K562 (cell line): ENCODE measurements at regions not wholly inside any gene's neighbourhood (a gene's known extent, or its start where the extent isn't known, plus 50 kb on each side); places are given as distances from the start of the nearest gene placed in this dataset.

ENCODE experiments used
- ATAC-seq: fragments of 200-7000 bp; cut with Tn5 transposase; 3 replicates; pipeline ENCODE4 v1.9.1; 2020; ENCODE audit warnings: moderate library complexity
- BruUV-seq: library from RNA; stranded (reverse); fragments of 400-500 nt; replicated peaks from 2 replicates; lab custom pipeline; 2021; lab: Mats Ljungman, UMichigan
- CTCF ChIA-PET: fragments of 300-600 bp; formaldehyde crosslinking; extraction: SDS; loops from one replicate; lab custom pipeline; 2021; ENCODE audit warnings: low intra/inter-chr PET ratio; lab: Yijun Ruan, JAX
- POLR2A ChIA-PET: fragments of 300-600, 350-650 bp; sonication (Branson Sonifier 250); formaldehyde crosslinking; extraction: SDS; loops from one replicate; lab custom pipeline; 2021; ENCODE audit warnings: antibody characterized with exemption, inconsistent platforms; lab: Yijun Ruan, JAX
- DNase-seq, 4 experiments: peaks; one replicate each; pipeline versions ENCODE4 v3.0.0 to v3.0.0-alpha.2; 2011 to 2018; ENCODE audit warnings: low spot score in 3 of 4, mixed read lengths in 3 of 4; ENCODE audit errors: extremely low read depth in 1 of 4
- FAIRE-seq: peaks from 2 replicates; lab custom pipeline; 2011; peaks lifted over from hg19 to GRCh38; lab: Jason Lieb, UNC
- H2AFZ ChIP-seq: 2 replicates; pipeline ENCODE4 v1.6.0; 2011; ENCODE audit warnings: low read depth, low read length, control low read depth, inconsistent platforms
- H3K27ac ChIP-seq: fragments of 200-600 bp; 3 replicates; pipeline ENCODE4 v1.8.0; 2011; ENCODE audit warnings: low read depth, mild to moderate bottlenecking, control low read depth, inconsistent platforms, low read length, moderate library complexity, mixed read lengths; ENCODE audit errors: extremely low read depth
- H3K27me3 ChIP-seq, 2 experiments: fragments of 300-600 bp in 1 of 2; 2 replicates in 1 of 2; 3 replicates in 1 of 2; pipeline versions ENCODE4 v1.6.0 to v1.8.0; 2011; ENCODE audit warnings: inconsistent platforms in 2 of 2, low read length in 2 of 2, mild to moderate bottlenecking in 1 of 2, mixed read lengths in 1 of 2, moderate library complexity in 1 of 2; ENCODE audit not compliant: control insufficient read depth in 2 of 2, insufficient read depth in 2 of 2
- H3K36me3 ChIP-seq: fragments of 300-600 bp; 3 replicates; pipeline ENCODE4 v1.8.0; 2011; ENCODE audit warnings: mild to moderate bottlenecking, low read length, inconsistent platforms; ENCODE audit not compliant: control insufficient read depth, insufficient read depth
- H3K4me1 ChIP-seq, 2 experiments: fragments of 200-600 bp in 1 of 2; replicated peaks in 1 of 2; 2 replicates in 1 of 2; 3 replicates in 1 of 2; pipeline versions ENCODE4 v1.5.1 to v1.8.0; 2011; ENCODE audit warnings: inconsistent platforms in 2 of 2, low read length in 2 of 2, mild to moderate bottlenecking in 1 of 2, mixed read lengths in 1 of 2, moderate library complexity in 1 of 2; ENCODE audit not compliant: control insufficient read depth in 2 of 2, insufficient read depth in 2 of 2
- H3K4me2 ChIP-seq: 2 replicates; pipeline ENCODE4 v1.6.1; 2011; ENCODE audit warnings: low read length, control low read depth, inconsistent platforms, mixed read lengths; ENCODE audit not compliant: insufficient read depth
- H3K4me3 ChIP-seq: fragments of 200-600 bp; sonication (generic), shearing (Covaris generic); 2 replicates; pipeline ENCODE4 v1.5.1; 2016; ENCODE audit warnings: control low read depth, inconsistent platforms
- H3K79me2 ChIP-seq: fragments of 200-600 bp; 3 replicates; pipeline ENCODE4 v1.8.0; 2011; ENCODE audit warnings: low read length, inconsistent platforms; ENCODE audit not compliant: control insufficient read depth, insufficient read depth
- H3K9ac ChIP-seq, 2 experiments: 2 replicates each; pipeline versions ENCODE4 v1.6.0 to v1.6.1; 2011; ENCODE audit warnings: low read depth in 2 of 2, low read length in 2 of 2, control low read depth in 1 of 2, inconsistent platforms in 1 of 2, mild to moderate bottlenecking in 1 of 2, mixed read lengths in 1 of 2; ENCODE audit not compliant: insufficient read depth in 1 of 2
- H3K9me1 ChIP-seq: one replicate; pipeline ENCODE4 v1.6.0; 2011; ENCODE audit warnings: inconsistent platforms, mild to moderate bottlenecking, low read length, moderate library complexity; ENCODE audit not compliant: control insufficient read depth, insufficient read depth
- H3K9me3 ChIP-seq: replicated peaks from 2 replicates; pipeline ENCODE4 v1.5.1; 2011; ENCODE audit warnings: low read depth, low read length, inconsistent platforms; ENCODE audit not compliant: control insufficient read depth, insufficient read depth
- H4K20me1 ChIP-seq: replicated peaks from 2 replicates; pipeline ENCODE4 v1.6.1; 2011; ENCODE audit warnings: low read length, inconsistent platforms, mixed read lengths; ENCODE audit not compliant: control insufficient read depth, insufficient read depth
- GATAD2B ChIP-seq: fragments of 450-650 bp; IDR thresholded peaks from 2 replicates; pipeline ENCODE4 v1.6.1; 2017; ENCODE audit warnings: mild to moderate bottlenecking, borderline replicate concordance
- HIVEP1 ChIP-seq: fragments of 250-450 bp; sonication (Bioruptor Pico); IDR thresholded peaks from 2 replicates; pipeline ENCODE4 v1.4.0; 2020; ENCODE audit warnings: mild to moderate bottlenecking
- NCOA1 ChIP-seq: fragments of 450-650 bp; IDR thresholded peaks from 2 replicates; pipeline ENCODE4 v1.6.1; 2016; ENCODE audit warnings: low read depth
- NCOA4 ChIP-seq: fragments of 450-650 bp; IDR thresholded peaks from 2 replicates; pipeline ENCODE4 v1.6.1; 2018; ENCODE audit warnings: mild to moderate bottlenecking; ENCODE audit not compliant: partially characterized antibody
- PHB ChIP-seq: fragments of 250-450 bp; sonication (Bioruptor Pico); IDR thresholded peaks from 2 replicates; pipeline ENCODE4 v1.5.0; 2021
- POLR3A ChIP-seq: IDR thresholded peaks from 2 replicates; pipeline ENCODE4 v1.6.1; 2011; ENCODE audit warnings: borderline replicate concordance, mild to moderate bottlenecking, moderate library complexity; ENCODE audit not compliant: insufficient read length, insufficient read depth; ENCODE audit errors: extremely low read depth
- POU5F1 ChIP-seq: fragments of 150-350 bp; IDR thresholded peaks from 2 replicates; pipeline ENCODE4 v1.6.1; 2014; ENCODE audit warnings: borderline replicate concordance, low read length, low read depth, mild to moderate bottlenecking; ENCODE audit not compliant: partially characterized antibody
- ZBTB8A ChIP-seq: fragments of 450-650 bp; IDR thresholded peaks from 2 replicates; pipeline ENCODE4 v1.6.1; 2018; ENCODE audit warnings: mild to moderate bottlenecking, moderate library complexity; ENCODE audit not compliant: partially characterized antibody
- ZKSCAN3 ChIP-seq: fragments of 250-450 bp; sonication (Bioruptor Pico); IDR thresholded peaks from 2 replicates; pipeline ENCODE4 v1.4.0; 2020
- ZNF175 ChIP-seq: fragments of 200-800 bp; sonication (Bioruptor generic); IDR thresholded peaks from 2 replicates; pipeline ENCODE4 v1.6.1; 2016; ENCODE audit warnings: low read depth, mild to moderate bottlenecking, missing genetic modification characterization, missing compliant biosample characterization
- ZNF609 ChIP-seq: sonication (generic); formaldehyde crosslinking; IDR thresholded peaks from 2 replicates; pipeline ENCODE4 v1.8.1; 2023; ENCODE audit warnings: missing genetic modification reagents, mild to moderate bottlenecking, borderline replicate concordance
- WGBS: fragments of 100-300 bp; shearing (Covaris generic); methylation state at CpG from one replicate; pipeline ENCODE4 v1.1.6; 2016; ENCODE audit warnings: low coverage, mixed read lengths; ENCODE audit not compliant: insufficient coverage; ENCODE audit errors: missing lambda C conversion rate; 5-methylcytosine and 5-hydroxymethylcytosine counted together
- in situ Hi-C: fragments of 300-500 bp; cut with MboI; formaldehyde crosslinking; loops from 4 replicates; pipeline ENCODE4 v1.15.0; 2018; ENCODE audit warnings: inconsistent platforms, mixed read lengths
- intact Hi-C: fragments of 100-400 bp; cut with micrococcal nuclease; formaldehyde crosslinking; loops from 2 replicates; pipeline ENCODE4 v1.14.2; 2022
- TF ChIP-seq, protein P1 (sequence below): IDR thresholded peaks from 2 replicates; pipeline ENCODE4 v1.6.1; 2011; ENCODE audit not compliant: insufficient read length; ENCODE audit errors: extremely low read depth

DNA sequence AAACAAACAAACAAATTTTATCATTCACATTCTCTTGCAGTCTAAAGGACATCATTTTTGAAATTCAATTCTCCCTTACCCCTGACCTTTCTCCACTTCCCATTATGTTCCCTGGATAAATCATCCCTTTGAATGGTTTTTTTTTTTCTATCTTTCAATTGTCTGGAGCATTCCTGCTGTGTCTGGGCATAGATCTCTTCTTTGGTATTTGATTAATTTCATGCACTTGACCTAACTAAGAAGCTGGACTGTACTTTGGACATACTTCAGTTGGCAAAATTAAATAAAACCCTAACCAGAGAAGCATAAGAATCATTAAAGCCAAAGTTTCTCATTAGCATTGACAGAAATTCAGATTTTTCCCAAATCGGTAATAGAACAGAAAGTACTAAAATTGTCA lies 163.6 kb upstream of the BMP4 start:
- no peak for TF ChIP-seq HIVEP1 (CRISPR knock-in tag)
- TF ChIP-seq GATAD2B, result no peak
- no peak for TF ChIP-seq POLR3A
- TF ChIP-seq ZKSCAN3 (CRISPR knock-in tag), result no peak
- no peak for TF ChIP-seq ZNF175
- no peaks in the 10 kb centered on the region for H3K9me3 ChIP-seq
- ChIA-PET POLR2A (no interaction called here), CTCF (no interaction called here)
- H3K79me2 ChIP-seq, result no peaks in the 10 kb centered on the region
- FAIRE-seq (no peak), ATAC-seq (no peak), DNase-seq (no peak)
- no peaks in the 10 kb centered on the region for H3K27me3 ChIP-seq
- no peak overlapping the region for H3K27ac ChIP-seq
- H3K9me1 ChIP-seq, result no peaks in the 10 kb centered on the region
- no TSS peak for BruUV-seq
- in situ Hi-C loops, result no loop called here
- H3K4me1 ChIP-seq, result no peaks in the 10 kb centered on the region
- H2AFZ ChIP-seq, result no peak overlapping the region
- H3K9ac ChIP-seq, result no peak overlapping the region
- H3K4me3 ChIP-seq, result no peak overlapping the region
- intact Hi-C loops, result no loop called here
- no peaks in the 10 kb centered on the region for H4K20me1 ChIP-seq
- 0% methylated on average over 1 of the region's 1 CpG for WGBS
- no peak overlapping the region for H3K4me2 ChIP-seq
- H3K36me3 ChIP-seq, result no peaks in the 10 kb centered on the region

DNA sequence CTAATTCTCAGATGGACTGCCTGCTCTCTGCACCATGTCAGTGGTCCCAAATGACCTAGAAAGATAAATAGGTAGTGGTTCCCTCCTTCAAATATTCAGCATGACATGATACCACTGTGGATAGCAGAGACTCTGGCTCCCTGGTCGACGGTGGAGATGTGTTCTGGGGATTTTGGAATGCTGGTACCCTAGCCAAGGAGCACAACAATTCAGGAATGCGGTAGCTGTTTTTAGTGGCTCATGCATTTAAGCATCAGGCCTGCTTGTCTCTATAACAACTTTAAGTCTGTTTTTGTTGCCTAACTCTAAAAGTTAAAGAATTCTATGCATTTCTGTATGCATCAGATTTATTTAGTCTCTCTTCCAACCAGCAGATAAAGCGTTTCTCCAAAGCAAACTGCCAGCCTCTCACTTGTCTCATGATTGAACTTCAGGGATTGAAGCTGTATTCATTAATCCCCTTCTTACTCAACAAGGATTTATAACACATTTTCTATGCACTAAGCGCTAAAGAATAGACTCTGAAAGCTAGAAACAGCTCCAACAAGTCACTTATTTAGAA lies 164.9 kb upstream of the BMP4 start:
- Histone ChIP-seq H3K27me3 (no peaks in the 10 kb centered on the region), H3K4me1 (no peaks in the 10 kb centered on the region), H3K9me3 (no peaks in the 10 kb centered on the region), H3K9ac (no peak overlapping the region), H3K4me2 (no peak overlapping the region), H4K20me1 (no peaks in the 10 kb centered on the region), H3K36me3 (no peaks in the 10 kb centered on the region), H3K4me3 (no peak overlapping the region), H3K27ac (no peak overlapping the region), H3K9me1 (no peaks in the 10 kb centered on the region), H3K79me2 (no peaks in the 10 kb centered on the region), H2AFZ (no peak overlapping the region)
- in situ Hi-C loops (no loop called here), intact Hi-C loops (no loop called here)
- FAIRE-seq (no peak), ATAC-seq (no peak), DNase-seq (no peak)
- CTCF ChIA-PET, result no interaction called here
- BruUV-seq, result no TSS peak
- 0% methylated on average over 5 of the region's 5 CpGs for WGBS
- POLR2A ChIA-PET, result no interaction called here
- TF ChIP-seq POU5F1, result no peak
- no peak for TF ChIP-seq NCOA4
- TF ChIP-seq ZBTB8A, result no peak
- TF ChIP-seq, protein P1, sequence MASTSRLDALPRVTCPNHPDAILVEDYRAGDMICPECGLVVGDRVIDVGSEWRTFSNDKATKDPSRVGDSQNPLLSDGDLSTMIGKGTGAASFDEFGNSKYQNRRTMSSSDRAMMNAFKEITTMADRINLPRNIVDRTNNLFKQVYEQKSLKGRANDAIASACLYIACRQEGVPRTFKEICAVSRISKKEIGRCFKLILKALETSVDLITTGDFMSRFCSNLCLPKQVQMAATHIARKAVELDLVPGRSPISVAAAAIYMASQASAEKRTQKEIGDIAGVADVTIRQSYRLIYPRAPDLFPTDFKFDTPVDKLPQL, result no peak
- no peak for TF ChIP-seq NCOA1
- no peak for TF ChIP-seq ZNF609 (CRISPR knock-in tag)
- no peak for TF ChIP-seq PHB (CRISPR knock-in tag)
